Activated T-helper 2 cell treated with anti-CD3 and anti-CD28 coated beads, Interferon-gamma antibody, Interleukin-2, Interleukin-4, amounts not matched to agents 10 μg/mL and 5 μg/mL and 100 μg/mL, durations not matched to agents 14 hours and 24 hours and 36 hours (primary cell): ENCODE measurements at regions not wholly inside any gene's neighbourhood (a gene's known extent, or its start where the extent isn't known, plus 50 kb on each side); places are given as distances from the start of the nearest gene placed in this dataset.
"Not testable (repeated sequence)": the region's sequence is repeated elsewhere in the genome, so short reads cannot be mapped to it uniquely, and the experiment has no call there.

Experiments used
- DNase-seq: peaks from one replicate; pipeline ENCODE4 v3.0.0; 2021; ENCODE audit warnings: low spot score
- H3K27ac Mint-ChIP-seq: one replicate; pipeline ENCODE4 v1.8.0; 2021; ENCODE audit warnings: mixed read lengths
- H3K27me3 Mint-ChIP-seq: one replicate; pipeline ENCODE4 v1.8.0; 2021; ENCODE audit warnings: low read depth, mixed read lengths
- H3K36me3 Mint-ChIP-seq: one replicate; pipeline ENCODE4 v1.8.0; 2021; ENCODE audit warnings: low read depth, mixed read lengths
- H3K4me1 Mint-ChIP-seq: one replicate; pipeline ENCODE4 v1.8.0; 2021; ENCODE audit warnings: low read depth, mixed read lengths
- H3K4me3 Mint-ChIP-seq: one replicate; pipeline ENCODE4 v1.8.0; 2021; ENCODE audit warnings: low read depth, mild to moderate bottlenecking, moderate library complexity, mixed read lengths
- H3K9me3 Mint-ChIP-seq: one replicate; pipeline ENCODE4 v1.8.0; 2021; ENCODE audit warnings: mixed read lengths
- intact Hi-C: fragments of 100-400 bp; cut with micrococcal nuclease; formaldehyde crosslinking; loops from one replicate; pipeline ENCODE4 v1.15.1; 2023

GRCh38 chr6:71007298-71007697, 50.4 kb upstream of the B3GAT2 start:
- H3K27me3 Mint-ChIP-seq, H3K9me3 Mint-ChIP-seq, H3K4me1 Mint-ChIP-seq, DNase-seq, intact Hi-C loops, H3K4me3 Mint-ChIP-seq, H3K36me3 Mint-ChIP-seq, H3K27ac Mint-ChIP-seq: not testable (repeated sequence)

GRCh38 chr6:71011871-71012371, 55.1 kb upstream of the B3GAT2 start:
- intact Hi-C loops = loop anchor here (2.0 to 10.0 kb wide), 4 partner anchors 130 to 697 kb away; no protein-coding TSS in a partner anchor
- Mint-ChIP-seq H3K4me3 (no peak overlapping the region), H3K36me3 (no peaks in the 10 kb centered on the region), H3K9me3 (no peaks in the 10 kb centered on the region), H3K4me1 (no peaks in the 10 kb centered on the region), H3K27ac (no peak overlapping the region), H3K27me3 (peaks cover 4% of the 10 kb centered on the region)
- no peak for DNase-seq

GRCh38 chr6:71012866-71013469, 56.1 kb upstream of the B3GAT2 start:
- no peak overlapping the region for H3K4me3 Mint-ChIP-seq
- no peak overlapping the region for H3K27ac Mint-ChIP-seq
- peaks cover 4% of the 10 kb centered on the region for H3K27me3 Mint-ChIP-seq
- intact Hi-C loops = loop anchor here (2.0 to 10.0 kb wide), 4 partner anchors 131 to 698 kb away; no protein-coding TSS in a partner anchor
- no peaks in the 10 kb centered on the region for H3K9me3 Mint-ChIP-seq
- no peaks in the 10 kb centered on the region for H3K4me1 Mint-ChIP-seq
- no peaks in the 10 kb centered on the region for H3K36me3 Mint-ChIP-seq
- DNase-seq = no peak

GRCh38 chr6:71015392-71015791, 58.5 kb upstream of the B3GAT2 start:
- Mint-ChIP-seq H3K9me3 (no peaks in the 10 kb centered on the region), H3K4me3 (no peak overlapping the region), H3K27me3 (peaks cover 4% of the 10 kb centered on the region), H3K36me3 (no peaks in the 10 kb centered on the region), H3K27ac (no peak overlapping the region), H3K4me1 (no peaks in the 10 kb centered on the region)
- intact Hi-C loops = loop anchor here (10.0 kb wide), 1 partner anchor 701 kb away; no protein-coding TSS in a partner anchor
- no peak for DNase-seq

- Mint-ChIP-seq H3K4me3 (no peak overlapping the region), H3K36me3 (no peaks in the 10 kb centered on the region), H3K9me3 (no peaks in the 10 kb centered on the region), H3K27ac (no peak overlapping the region), H3K4me1 (no peaks in the 10 kb centered on the region), H3K27me3 (no peaks in the 10 kb centered on the region)
- DNase-seq = no peak
- intact Hi-C loops = no loop called here
Measured at GRCh38 chr6:71028236-71028876, 71.5 kb upstream of the B3GAT2 start.

- H3K27ac Mint-ChIP-seq = no peak overlapping the region
- H3K9me3 Mint-ChIP-seq = no peaks in the 10 kb centered on the region
- intact Hi-C loops = no loop called here
- DNase-seq = no peak
- no peaks in the 10 kb centered on the region for H3K36me3 Mint-ChIP-seq
- no peaks in the 10 kb centered on the region for H3K27me3 Mint-ChIP-seq
- H3K4me1 Mint-ChIP-seq = no peaks in the 10 kb centered on the region
- H3K4me3 Mint-ChIP-seq = no peak overlapping the region
Measured at GRCh38 chr6:71028877-71029252, 72.0 kb upstream of the B3GAT2 start.

- H3K4me1 Mint-ChIP-seq = no peaks in the 10 kb centered on the region
- no peak overlapping the region for H3K4me3 Mint-ChIP-seq
- no peaks in the 10 kb centered on the region for H3K9me3 Mint-ChIP-seq
- no peaks in the 10 kb centered on the region for H3K27me3 Mint-ChIP-seq
- intact Hi-C loops = no loop called here
- H3K36me3 Mint-ChIP-seq = no peaks in the 10 kb centered on the region
- H3K27ac Mint-ChIP-seq = no peak overlapping the region
- DNase-seq = no peak
Measured at GRCh38 chr6:71029555-71029954, 72.7 kb upstream of the B3GAT2 start.

GRCh38 chr6:71031912-71032311, 75.1 kb upstream of the B3GAT2 start:
- no peak overlapping the region for H3K27ac Mint-ChIP-seq
- no peaks in the 10 kb centered on the region for H3K27me3 Mint-ChIP-seq
- H3K9me3 Mint-ChIP-seq = no peaks in the 10 kb centered on the region
- no peaks in the 10 kb centered on the region for H3K4me1 Mint-ChIP-seq
- DNase-seq = no peak
- no peaks in the 10 kb centered on the region for H3K36me3 Mint-ChIP-seq
- H3K4me3 Mint-ChIP-seq = no peak overlapping the region
- intact Hi-C loops = no loop called here

GRCh38 chr6:71033171-71033570, 76.3 kb upstream of the B3GAT2 start:
- H3K4me1 Mint-ChIP-seq = no peaks in the 10 kb centered on the region
- intact Hi-C loops = no loop called here
- no peak overlapping the region for H3K4me3 Mint-ChIP-seq
- H3K9me3 Mint-ChIP-seq = no peaks in the 10 kb centered on the region
- DNase-seq = no peak
- H3K36me3 Mint-ChIP-seq = no peaks in the 10 kb centered on the region
- no peak overlapping the region for H3K27ac Mint-ChIP-seq
- H3K27me3 Mint-ChIP-seq = no peaks in the 10 kb centered on the region

- no peak for DNase-seq
- Mint-ChIP-seq H3K4me3 (no peak overlapping the region), H3K27ac (no peak overlapping the region), H3K36me3 (no peaks in the 10 kb centered on the region), H3K4me1 (no peaks in the 10 kb centered on the region), H3K27me3 (no peaks in the 10 kb centered on the region), H3K9me3 (no peaks in the 10 kb centered on the region)
- intact Hi-C loops = no loop called here
Measured at GRCh38 chr6:71033890-71034289, 77.0 kb upstream of the B3GAT2 start.

- Mint-ChIP-seq H3K9me3 (no peaks in the 10 kb centered on the region), H3K4me3 (no peak overlapping the region), H3K36me3 (no peaks in the 10 kb centered on the region), H3K27me3 (no peaks in the 10 kb centered on the region), H3K27ac (no peak overlapping the region), H3K4me1 (no peaks in the 10 kb centered on the region)
- intact Hi-C loops = no loop called here
- DNase-seq = no peak
Measured at GRCh38 chr6:71034563-71035345, 77.9 kb upstream of the B3GAT2 start.

- Mint-ChIP-seq H3K4me3 (no peak overlapping the region), H3K27me3 (no peaks in the 10 kb centered on the region), H3K27ac (no peak overlapping the region), H3K36me3 (no peaks in the 10 kb centered on the region), H3K4me1 (no peaks in the 10 kb centered on the region), H3K9me3 (no peaks in the 10 kb centered on the region)
- intact Hi-C loops = no loop called here
- DNase-seq = no peak
Measured at GRCh38 chr6:71035871-71036270, 79.0 kb upstream of the B3GAT2 start.
